Stimulated activated CD8-positive, alpha-beta memory T cell treated with anti-CD3 and anti-CD28 coated beads, Interleukin-2, amount 100 ng/mL, for 1 hour (primary cell): ENCODE measurements at regions not wholly inside any gene's neighbourhood (a gene's known extent, or its start where the extent isn't known, plus 50 kb on each side); places are given as distances from the start of the nearest gene placed in this dataset.

ENCODE experiments used
- DNase-seq, 2 donors: peaks; one replicate each; pipeline ENCODE4 v3.0.0-alpha.2; 2020; ENCODE audit warnings: low read depth in 2 of 2

DNA sequence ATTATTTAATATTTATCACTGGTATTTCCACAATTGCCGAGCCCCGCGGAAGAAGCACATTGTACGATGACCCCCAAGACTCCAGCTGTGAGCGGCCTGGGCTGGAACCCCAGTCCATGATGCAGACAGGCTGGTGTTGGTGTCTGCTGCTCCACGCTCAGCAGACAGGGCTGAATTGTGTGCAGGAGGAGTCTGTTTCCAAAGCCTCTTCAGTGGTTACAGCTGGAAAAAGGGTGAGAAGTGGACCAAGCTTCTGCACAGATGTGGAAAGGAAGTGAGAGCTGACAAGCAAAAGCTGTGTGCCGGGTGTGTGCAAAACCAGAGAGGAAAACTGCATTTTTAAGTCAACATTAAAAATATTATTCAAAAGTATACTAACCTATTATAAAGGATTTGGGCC is 500.4 kb downstream of the GALR1 start:
- no peak for DNase-seq

DNA sequence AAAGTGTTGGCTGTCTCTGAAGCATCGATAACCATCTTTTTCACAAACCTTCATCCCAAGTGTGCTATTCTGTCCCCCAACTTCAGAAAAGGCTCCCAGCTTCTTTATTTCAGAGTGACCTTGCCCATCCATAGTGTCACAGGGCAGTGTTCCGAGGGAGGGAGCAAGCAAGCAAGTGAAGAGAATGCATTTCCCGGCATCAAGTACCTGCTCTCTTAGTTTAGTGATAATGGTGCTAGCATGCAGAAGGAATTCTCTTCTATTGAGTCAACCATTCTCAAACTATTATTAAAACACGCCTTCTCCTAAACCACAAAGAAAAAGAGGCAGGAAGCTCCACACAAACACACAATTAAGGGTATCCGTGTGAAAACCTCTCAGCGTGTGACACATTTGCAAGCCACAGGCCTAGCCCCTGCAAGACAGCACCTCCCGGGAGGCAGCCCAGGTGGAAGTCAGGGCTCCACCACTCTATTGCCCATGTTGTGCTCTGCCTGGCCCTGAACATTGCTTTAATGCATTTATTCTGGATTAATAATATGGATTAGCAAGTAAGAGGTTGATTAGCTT is 504.9 kb downstream of the GALR1 start:
- no peak for DNase-seq

DNA sequence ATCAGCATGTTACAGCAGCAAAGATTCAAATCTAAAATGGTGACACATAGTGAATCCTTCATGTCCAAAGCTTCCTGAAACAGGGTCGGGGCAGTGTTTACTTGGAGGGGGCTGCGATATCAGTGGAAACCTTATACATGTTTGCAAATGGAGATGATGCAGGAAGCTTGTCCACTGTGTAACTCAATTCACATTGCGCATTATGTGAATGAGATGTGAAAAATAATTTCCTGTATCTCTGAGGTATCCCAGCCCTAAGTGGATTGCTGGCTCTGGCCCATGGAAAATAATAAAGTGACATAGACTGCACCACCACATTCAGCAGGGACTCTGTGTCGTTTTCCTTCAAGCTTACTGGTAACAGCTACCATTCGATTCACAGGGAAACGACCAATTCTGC is 505.5 kb downstream of the GALR1 start:
- no peak for DNase-seq

DNA sequence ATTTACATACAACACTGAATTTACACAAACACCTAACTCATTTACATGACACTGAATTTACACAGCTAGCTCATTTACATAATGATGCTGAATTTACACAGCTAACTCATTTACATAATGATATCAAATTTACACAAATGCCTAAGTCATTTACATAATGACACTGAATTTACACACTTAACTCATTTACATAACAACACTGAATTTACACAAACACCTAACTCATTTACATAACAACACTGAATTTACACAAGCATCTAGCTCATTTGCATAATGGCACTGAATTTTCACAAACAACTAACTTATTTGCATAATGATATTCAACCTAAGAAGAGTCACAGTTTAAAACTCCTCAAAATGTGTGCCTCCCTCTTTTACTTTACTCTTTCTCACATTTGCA is 511.7 kb downstream of the GALR1 start:
- no peak for DNase-seq

DNA sequence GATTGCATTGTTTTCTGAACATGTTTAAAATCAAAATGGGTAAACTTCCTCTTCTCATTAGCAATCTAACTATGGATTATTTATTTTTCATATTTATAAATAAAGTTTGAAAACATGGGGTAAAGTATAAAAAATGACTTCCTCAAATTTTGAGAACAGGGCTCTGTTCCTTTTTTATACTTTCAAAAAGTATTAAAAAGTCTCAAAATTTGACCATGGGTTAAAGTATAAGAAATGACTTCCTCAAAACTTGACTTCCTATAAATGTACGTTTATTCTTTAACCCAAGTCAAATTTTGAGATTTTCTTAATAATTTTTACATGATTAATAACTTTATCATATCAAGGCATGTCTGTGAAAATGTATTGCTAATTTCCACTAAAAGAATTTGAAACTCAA is 512.4 kb downstream of the GALR1 start:
- no peak for DNase-seq

DNA sequence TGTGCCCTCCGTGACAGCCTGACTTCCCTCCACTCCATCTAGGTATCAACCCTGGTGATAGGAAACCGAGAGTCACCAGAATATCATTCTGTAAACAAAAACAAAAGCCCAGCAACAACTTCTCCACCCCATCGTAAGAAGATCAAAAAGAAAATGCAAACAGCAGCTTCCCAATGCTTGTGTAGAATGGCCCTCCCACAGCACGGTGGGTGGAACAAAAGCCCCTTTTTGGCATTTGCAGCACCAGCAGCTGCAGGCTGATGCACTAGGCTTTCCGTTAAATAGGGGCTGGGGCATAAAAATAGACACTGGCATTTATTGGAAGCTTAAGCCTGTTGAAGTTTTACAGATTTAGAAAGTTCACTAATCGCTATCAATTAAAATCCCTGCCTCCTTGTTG is 513.0 kb downstream of the GALR1 start:
- no peak for DNase-seq

DNA sequence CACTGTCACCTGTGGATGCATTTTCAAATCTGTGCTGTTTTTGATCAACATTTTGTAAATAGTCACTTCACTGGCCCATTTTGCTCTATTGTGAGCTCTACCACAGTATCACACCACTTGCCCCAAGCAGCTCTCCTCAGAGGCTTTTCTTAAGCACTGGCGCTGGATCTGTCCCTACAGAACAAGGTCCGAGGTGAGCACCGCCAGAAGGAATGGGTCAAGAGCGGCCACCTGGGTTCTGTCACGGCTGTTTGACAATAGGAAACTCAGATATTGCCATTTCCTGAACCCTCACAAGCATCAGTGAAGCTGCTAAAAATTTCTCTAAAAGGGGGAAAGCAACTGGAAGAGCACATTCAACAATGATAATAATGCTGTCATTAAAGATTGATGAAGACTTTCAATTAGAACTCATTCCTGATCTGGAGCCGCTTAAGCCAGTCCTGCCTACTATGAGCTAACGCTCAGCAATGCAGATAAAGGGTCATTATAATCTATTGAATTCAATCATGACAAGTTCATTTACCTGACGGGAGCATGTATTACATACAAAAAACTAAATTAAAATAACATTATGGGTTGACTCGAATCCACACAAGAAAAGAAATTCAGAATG is 514.0 kb downstream of the GALR1 start:
- DNase-seq: no peak

DNA sequence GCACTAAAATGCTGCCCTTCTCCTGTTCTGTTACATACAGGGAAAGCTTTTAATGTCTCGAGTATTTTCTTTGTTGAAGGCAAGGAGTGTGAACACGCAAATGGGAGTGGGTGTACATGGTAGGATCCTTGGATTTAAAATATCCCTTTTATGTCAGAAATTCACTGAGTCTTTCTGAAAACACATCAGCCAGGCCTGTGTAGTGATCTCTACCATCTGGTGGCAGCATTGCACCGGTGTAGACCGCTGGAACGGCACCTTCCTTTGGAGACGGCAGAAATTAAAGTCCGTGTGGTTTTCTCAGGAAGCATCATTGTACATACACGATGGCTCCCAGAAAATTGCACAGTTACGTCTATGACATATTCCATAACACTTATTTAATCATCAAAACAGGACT is 515.8 kb downstream of the GALR1 start:
- no peak for DNase-seq

DNA sequence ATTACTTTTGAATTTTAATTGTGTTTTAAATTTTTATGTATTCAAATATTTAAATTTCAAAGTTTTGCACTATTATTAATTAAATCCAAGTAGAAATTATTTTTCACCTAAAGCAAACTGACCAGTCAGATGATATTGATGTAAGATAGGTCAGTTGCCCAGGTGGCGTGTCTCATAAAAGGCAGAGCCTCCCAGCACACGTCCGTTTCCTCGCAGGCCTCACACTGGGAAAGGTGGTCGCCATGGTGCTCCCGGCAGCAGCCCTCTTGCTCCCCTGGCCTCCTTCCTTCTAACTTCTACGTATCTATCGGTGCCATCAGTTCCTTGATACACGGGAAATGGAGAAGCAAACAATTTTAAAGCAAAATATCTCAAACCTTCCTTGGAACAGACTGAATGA is 516.8 kb downstream of the GALR1 start:
- DNase-seq: no peak

DNA sequence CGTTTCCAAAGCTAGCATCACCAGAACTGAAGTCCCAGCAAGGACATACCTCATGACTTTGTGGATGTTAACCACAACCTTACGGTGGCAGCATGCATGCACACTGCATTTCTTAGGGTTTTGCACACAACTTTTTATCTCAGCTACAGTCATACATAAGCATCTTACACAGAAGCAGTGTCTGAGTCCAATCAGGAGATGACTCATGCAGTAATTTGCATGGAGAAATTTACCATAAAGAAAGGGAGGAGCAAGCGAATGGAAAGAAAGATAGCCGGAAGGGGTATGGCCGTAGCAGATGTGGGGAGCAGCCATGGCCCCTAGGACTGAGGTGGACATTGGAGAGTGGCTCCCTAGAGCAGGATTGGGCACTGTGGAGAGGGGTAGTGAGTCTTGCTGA is 522.5 kb downstream of the GALR1 start:
- DNase-seq: no peak

DNA sequence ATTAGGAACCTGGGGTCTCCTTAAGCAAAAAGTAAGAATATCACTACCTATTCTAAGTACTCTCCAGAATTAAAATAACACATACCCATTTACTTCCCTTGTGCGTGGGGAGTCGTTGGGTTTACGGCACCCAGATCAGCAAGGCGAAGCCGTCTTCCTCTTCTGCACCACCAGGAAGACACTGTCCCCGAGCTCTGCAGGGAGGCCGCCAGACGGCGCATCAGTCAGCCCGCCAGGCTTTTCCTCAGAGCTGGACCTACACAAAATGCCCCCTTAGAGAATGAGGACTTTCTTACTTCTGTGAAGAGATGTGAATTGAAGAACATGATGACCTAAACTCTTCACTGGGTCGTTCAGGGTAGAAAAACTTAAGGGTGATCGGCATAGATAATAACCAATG is 526.5 kb downstream of the GALR1 start:
- no peak for DNase-seq

DNA sequence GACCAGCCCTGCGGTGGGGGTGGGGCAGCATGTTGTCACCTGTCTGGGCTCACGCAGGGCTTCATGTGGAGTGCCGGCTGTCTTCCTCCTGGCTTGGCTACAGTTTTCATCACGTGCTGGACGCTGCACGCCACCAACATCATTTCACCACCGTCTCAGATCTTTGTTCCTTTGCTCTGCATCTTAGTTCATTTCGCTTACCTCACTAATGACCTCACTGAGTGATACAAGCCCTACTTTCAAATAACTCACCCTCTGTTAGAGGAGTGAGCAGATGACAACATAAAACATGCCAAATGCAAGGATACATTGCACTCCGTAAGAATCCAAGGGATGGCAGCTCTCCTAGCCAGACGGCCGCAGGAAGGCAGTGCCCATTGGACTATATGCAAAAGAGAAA is 527.5 kb downstream of the GALR1 start:
- no peak for DNase-seq

DNA sequence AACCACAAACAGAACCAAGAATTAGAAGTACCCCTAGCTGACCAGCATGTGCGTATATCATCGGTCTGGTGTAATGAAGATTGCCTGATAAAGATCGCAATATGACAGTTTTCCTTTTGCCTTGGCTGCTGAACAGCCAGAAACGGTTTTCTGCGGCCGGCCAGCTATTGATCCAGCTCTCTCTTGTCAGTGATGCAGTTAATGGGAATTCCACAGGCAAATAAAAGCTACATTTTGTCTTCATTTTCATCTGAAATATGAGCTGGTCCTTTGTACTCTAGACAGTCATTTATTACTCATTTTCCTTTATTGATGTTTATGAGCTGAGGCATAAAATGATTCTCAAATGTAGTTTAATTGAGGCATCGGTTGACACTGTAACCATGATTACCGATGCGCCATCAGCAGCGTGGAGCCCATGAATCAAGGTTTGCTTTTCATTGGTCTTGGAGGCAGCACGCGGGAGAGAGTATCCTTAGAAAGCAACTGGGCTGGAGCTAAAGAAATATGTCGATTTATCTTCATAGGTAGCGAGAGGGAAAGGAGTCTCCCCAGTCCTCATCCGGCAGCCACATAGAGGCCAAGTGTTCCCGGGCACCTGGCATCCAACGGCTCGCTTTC is 535.2 kb downstream of the GALR1 start:
- no peak for DNase-seq

DNA sequence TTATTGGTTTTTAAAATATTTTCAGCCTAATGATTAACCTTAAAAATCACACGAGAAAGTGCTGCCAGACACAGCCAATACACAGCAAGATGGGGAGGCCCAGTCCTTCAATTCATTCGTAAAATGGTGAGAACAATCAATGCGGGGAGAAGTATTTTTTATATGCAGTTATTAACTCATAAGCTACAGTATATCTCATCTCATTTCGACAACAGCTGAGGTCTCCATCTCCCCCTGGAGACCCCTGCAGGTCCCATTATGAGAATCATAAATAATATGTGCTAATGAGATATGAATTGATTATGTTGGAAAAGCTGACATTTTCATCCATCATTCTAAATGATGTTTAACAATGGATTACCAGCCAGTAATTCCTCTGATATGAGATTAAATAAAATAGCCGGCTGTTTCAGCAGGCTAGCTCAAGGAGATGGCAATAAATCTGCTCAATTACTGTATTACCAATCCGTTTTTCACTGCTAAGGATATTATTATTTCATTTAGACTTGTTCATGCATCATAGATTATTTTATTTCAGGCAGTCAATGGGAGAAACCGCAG is 535.8 kb downstream of the GALR1 start:
- no peak for DNase-seq

DNA sequence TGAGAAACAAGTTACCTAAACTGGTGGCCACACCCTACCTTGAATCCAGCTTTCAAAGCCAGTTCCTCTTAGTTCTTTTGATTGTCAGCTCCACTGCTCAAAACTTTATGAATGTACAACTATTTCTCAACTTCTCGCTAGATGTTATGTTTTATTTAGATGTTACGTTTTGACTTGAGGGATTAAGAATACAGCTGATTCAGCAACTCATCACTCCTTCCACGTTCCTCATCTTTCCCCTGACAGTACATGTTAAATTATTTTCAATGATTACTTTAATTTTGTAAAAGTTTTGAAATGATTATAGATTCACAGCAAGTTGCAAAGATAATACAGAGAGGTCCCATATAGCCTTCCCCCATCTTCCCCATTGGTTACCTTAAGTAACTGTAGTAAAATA is 553.4 kb downstream of the GALR1 start:
- no peak for DNase-seq

DNA sequence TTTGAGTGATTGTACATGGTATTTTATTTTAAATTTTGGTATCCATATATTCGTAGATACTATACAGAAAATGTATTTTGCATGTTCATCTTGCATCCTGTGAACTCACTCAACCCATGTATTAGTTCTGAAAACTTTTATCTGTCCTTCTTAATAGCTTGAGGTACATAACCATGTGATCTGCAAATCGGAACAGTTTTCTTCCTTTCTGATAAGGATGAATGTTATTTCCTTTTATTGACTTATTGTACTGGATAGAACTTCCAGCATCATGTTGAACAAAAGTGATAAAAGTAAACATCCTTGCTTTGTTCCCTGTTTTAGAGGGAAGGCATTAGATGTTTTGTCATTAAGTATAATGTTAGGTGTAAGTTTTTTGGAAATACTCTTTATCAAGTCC is 554.7 kb downstream of the GALR1 start:
- DNase-seq: no peak

DNA sequence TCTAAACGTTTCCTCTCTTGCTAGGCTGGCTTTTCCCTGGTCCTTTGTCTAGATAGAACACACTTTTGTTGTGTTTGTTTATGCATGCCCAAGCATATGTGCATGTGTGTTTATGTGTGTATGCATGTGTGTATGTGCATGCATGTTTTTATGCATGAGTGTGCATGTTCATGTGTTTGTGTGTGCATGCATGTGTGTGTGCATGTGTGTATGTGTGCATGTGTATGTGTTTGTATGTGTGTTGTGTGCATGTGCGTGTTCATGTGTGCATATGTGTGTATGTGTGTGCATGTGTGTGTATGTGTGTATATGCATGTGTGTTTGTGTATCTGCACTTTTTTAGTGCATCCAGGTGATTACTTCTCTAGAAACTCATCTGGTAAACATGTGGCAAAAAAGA is 558.0 kb downstream of the GALR1 start:
- DNase-seq: no peak

DNA sequence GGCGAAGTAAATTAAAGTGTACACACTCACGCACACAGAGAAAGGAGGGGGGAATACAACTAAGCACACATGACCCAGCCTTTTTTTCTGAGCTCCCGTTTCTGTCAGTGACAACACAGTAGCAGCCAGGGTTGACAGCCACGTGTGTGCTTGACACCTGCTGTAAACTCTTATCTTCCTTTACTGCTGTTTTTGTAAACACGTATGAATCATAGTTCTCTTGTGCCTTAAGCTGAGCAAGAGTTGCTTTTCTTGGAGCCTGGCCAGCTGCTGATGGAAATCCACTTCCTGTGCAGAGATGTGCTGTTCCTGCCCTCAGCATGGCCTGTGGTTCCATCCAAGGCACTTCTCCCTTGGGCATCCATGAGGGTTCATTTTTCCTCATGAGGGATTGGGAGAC is 561.9 kb downstream of the GALR1 start:
- DNase-seq: no peak

DNA sequence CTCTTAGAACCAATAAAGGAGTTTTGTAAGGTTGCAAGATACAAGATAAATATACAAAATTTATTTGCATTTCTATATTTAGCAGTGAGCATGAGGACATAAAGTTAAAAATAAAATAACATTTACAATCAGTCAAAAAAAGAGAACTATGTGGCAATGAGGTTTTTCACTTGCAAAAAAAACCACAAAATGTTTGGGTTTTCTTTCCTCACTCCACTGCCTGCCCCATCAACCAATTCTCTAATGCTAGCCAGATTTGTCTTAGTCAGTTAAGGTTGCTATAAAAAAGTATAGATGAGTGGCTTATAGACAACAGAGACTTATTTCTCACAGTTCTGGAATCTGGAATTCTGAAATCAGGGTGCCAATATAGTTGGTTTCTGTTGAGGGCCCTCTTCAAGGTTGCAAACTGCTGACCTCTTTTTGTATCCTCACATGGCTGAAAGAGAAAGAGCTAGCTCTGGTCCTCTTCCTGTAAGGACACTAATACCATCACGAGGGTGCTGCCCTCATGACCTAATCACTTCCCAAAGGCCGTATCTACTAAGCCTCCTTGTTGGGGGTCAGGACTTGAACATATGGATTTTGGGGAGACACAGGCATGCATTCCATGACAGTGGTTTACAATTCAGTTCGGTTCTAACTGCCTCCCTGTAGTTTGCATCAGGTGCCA is 566.2 kb downstream of the GALR1 start:
- DNase-seq: no peak

DNA sequence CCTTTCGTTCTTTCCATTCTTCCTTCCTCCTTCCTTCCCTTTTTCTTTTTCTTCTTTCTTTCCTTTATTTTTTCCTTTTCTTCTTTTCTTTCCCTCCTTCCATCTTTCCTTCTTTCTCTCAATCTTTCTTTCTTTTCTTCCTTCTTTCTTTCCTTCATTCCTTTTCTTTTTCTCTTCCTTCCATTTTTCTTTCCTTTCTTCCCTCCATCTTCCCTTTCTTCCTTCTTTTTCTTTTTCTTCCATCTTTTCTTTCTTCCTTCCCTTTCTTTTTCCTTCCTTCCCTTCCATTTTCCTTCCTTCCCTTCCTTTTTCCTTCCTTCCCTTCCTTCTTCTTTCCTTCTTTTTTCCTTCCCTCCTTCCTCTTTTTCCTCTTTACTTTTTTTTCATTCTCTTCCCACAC is 568.7 kb downstream of the GALR1 start:
- no peak for DNase-seq

DNA sequence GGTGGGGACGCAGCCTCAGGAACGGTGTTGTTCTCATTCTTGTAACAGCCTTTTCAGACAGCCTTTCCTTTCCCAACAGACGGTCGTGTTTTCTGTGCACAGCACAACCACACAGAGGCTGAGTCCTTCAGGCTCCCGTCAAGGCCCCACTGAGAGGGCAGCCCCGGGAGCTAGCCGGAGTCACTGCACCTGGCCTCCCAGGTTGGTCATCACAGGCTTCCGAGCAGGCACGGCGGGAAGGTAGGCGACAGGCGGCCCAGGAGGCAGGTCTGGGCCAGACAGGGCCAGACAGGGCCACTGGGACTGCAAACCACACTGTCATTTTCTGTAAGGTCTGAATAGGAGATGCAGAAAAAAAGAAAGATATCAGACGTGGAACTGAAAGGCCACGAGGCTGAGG is 570.8 kb downstream of the GALR1 start:
- DNase-seq: no peak

DNA sequence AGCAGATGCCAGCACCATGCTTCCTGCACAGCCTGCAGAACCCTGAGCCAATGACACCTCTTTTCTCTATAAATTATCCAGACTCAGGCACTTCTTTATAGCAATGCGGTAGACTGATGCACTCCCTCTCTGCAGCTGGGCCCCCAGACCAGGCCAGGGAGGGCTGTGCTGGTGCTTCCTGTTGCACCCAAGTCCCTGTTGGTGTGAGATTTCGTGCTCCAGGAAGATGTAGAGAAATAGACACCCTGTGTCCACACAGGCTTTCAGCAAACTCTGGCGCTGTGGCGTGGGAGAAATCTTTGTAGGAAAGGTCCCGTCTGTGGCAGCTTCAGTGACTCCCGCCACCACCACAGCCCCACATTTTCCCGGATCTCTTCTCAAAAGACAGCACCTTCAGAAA is 572.2 kb downstream of the GALR1 start:
- DNase-seq: no peak

DNA sequence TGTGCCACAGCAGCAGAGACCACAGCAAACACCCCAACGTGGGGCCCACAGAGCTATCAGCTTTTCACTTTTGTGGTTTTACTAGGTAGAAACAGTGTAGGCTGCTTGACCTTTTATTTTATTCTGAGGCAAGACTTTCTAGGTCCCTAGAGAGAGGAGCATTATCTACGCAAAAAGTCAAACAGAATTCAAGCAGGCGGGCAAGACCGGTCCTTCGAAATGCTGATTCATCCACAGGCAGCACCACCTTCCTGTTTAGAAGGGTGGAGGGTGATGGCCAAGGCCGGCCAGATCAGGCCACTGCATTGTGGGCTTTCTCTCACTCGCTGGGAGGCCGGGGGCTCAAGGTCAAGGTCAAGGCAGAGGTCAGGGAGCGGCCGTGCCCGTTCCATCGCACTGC is 573.0 kb downstream of the GALR1 start:
- no peak for DNase-seq
